ENCODE measurements at regions not wholly inside any gene's neighbourhood (a gene's known extent, or its start where the extent isn't known, plus 50 kb on each side); places are given as distances from the start of the nearest gene placed in this dataset.

DNA sequence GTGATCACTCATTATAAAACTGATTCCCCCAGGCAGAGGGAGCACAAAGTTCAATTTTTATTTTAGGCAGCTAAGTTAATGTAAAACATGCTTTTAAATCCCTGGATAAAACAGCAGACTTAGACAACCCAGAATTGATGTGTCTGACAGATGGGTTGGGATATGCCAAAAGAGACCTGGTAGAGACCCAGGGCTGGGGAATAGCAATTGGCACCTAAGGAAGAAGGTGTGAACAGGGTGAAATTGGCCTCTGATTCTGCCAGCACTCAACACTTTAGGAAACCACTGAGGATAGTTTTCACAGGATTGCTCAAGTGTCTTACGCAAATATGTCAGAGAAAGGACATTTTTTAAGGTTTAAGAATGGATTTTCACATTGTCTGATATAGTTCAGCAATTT lies 938.2 kb upstream of the CDH8 start:
- no peaks in the 10 kb centered on the region for H3K27me3 Mint-ChIP-seq
- H3K9me3 Mint-ChIP-seq: peaks cover 2 to 21% (median 3%) of the 10 kb centered on the region in 3 donors
- H3K36me3 Mint-ChIP-seq: no peaks in the 10 kb centered on the region
- no peak overlapping the region for H3K4me3 Mint-ChIP-seq
- no peaks in the 10 kb centered on the region for H3K4me1 Mint-ChIP-seq
- H3K27ac Mint-ChIP-seq: no peak overlapping the region

DNA sequence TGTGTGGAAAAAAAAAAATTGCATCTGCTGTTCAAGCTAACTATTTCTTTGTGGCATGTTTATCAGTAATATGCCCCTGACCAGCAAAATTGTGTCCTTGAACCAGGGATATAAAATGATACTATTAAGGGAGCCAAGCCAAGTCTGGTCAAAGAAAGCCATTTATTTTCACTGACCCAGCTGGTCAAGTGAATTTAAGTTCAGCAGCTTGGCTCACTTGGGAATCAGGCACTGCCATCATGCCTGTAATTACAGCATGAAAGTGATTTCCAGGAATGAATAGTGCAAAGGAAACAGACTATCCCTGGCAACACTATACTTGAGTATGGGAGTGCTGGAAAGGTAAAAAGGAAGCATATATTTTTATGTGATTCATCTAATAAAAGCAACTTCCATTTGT lies 934.6 kb upstream of the CDH8 start:
- Mint-ChIP-seq H3K27ac (no peak overlapping the region), H3K27me3 (no peaks in the 10 kb centered on the region), H3K4me1 (no peaks in the 10 kb centered on the region), H3K4me3 (no peak overlapping the region), H3K36me3 (no peaks in the 10 kb centered on the region), H3K9me3 (peaks cover 0 to 15% (median 3%) of the 10 kb centered on the region in 3 donors)

DNA sequence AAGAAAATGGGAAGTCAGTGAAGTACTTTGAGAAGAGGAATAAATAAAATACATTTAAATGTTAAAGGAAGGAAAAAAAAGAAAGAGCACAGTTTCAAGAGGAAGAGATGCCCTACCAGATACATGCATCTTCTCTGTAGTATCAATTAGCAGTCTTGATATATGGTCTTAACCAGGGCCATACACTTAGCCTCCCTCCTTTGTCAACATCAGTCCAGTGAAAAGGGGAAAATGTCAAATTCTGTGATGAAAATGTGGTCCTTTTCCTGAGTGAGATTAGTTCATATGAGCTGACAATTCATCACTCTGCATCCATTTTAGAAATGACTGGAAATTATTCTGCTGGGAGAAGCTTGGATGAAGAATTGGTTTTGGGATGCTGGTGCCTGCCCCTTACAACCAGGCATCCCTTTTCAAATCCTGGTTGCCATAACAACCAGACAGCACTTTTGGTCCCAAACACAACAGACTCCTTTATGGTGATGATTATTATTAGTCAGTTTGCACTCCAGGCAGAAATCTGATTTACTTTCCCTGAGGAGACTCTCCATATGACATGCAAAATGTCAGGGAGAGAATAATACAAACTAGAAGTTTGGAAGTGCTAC lies 933.6 kb upstream of the CDH8 start:
- Mint-ChIP-seq H3K4me3 (no peak overlapping the region), H3K27me3 (no peaks in the 10 kb centered on the region), H3K9me3 (peaks cover 0 to 13% (median 2%) of the 10 kb centered on the region in 3 donors), H3K27ac (no peak overlapping the region), H3K36me3 (no peaks in the 10 kb centered on the region), H3K4me1 (no peaks in the 10 kb centered on the region)

DNA sequence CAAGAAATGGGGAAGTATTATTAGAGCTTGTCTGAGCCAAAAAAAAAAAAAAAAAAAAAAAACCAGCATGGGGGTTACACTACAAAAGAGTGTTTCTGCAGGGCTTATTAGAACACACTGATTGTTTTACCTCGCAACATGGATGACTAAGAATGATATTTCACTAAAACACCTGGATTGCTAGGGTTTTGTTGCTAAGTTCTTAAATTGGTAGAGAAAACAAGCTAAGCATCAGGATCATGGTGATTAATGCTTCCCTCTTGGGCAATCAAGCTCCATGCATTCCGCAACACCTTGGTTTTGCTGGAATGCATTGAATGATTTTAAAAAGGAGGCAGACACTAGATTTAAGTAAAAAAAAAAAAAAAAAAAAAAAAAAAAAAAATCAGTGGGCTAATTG lies 931.4 kb upstream of the CDH8 start:
- Mint-ChIP-seq H3K27ac (no peak overlapping the region), H3K4me1 (no peaks in the 10 kb centered on the region), H3K36me3 (no peaks in the 10 kb centered on the region), H3K4me3 (no peak overlapping the region), H3K9me3 (peaks cover 0 to 15% (median 2%) of the 10 kb centered on the region in 3 donors), H3K27me3 (no peaks in the 10 kb centered on the region)

DNA sequence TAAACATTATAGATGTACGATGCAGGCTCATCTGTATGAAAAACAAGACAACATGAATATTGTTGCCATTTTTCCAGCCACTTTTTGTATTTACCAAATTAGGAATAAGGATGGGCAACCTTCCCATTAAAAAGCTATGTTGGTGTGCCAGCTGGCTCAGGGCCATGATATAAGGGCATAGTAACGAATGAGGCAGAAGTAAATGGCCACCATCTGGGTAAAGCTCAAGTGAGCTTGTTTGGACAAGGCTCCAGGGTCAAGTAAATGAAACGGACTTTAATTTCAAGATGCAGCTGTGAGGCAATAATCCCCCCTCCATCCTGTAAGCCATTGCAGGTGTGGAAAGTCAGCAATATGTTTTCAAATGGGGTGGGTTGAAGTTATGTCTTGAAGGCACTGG lies 930.9 kb upstream of the CDH8 start:
- Mint-ChIP-seq H3K9me3 (peaks cover 0 to 12% (median 0%) of the 10 kb centered on the region in 3 donors), H3K36me3 (no peaks in the 10 kb centered on the region), H3K4me3 (peak overlapping the region in 1 of 4 donors; percentile 52), H3K27ac (no peak overlapping the region), H3K27me3 (no peaks in the 10 kb centered on the region), H3K4me1 (no peaks in the 10 kb centered on the region)

DNA sequence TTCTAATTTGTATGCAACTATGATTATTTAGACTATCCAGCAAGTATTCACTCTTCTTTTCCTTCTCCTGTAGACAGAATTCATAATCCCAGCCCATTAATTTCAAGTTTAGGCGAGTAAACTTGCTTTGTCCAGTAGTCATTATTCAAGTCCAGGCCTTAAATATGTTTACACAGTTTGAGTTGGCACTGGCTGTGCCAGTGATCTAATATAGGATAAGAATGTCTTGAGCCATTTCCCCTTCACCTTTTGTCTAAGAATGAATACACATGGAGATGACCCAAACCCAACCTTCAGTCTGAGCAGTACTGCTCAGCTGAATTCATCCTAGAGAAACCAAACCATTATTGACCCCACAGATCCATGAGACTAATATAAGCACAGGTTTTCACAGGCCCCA lies 930.4 kb upstream of the CDH8 start:
- Mint-ChIP-seq H3K4me1 (no peaks in the 10 kb centered on the region), H3K9me3 (peaks cover 0 to 14% (median 0%) of the 10 kb centered on the region in 3 donors), H3K27ac (no peak overlapping the region), H3K27me3 (no peaks in the 10 kb centered on the region), H3K36me3 (no peaks in the 10 kb centered on the region), H3K4me3 (no peak overlapping the region)

DNA sequence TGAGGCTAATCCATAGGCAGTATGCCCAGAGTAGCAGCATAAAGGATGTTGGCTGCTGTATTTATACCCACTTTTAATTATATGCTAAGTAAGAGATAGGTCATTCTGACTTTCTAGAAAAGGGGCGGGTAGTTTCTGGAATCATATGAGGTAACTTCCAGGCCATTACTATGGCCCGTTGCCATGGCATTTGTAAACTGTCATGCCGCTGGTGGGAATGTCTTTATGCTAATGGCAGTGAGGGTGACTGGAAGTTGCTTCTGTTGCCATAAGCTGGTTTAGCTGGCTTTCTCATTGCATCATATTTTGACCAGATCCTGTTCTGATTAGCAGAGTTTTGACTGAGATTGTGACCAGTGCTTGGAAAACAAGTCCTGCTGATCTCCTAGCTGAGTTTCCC lies 929.6 kb upstream of the CDH8 start:
- no peaks in the 10 kb centered on the region for H3K36me3 Mint-ChIP-seq
- H3K9me3 Mint-ChIP-seq: peaks cover 0 to 15% (median 0%) of the 10 kb centered on the region in 3 donors
- H3K27me3 Mint-ChIP-seq: no peaks in the 10 kb centered on the region
- no peaks in the 10 kb centered on the region for H3K4me1 Mint-ChIP-seq
- no peak overlapping the region for H3K4me3 Mint-ChIP-seq
- H3K27ac Mint-ChIP-seq: no peak overlapping the region

DNA sequence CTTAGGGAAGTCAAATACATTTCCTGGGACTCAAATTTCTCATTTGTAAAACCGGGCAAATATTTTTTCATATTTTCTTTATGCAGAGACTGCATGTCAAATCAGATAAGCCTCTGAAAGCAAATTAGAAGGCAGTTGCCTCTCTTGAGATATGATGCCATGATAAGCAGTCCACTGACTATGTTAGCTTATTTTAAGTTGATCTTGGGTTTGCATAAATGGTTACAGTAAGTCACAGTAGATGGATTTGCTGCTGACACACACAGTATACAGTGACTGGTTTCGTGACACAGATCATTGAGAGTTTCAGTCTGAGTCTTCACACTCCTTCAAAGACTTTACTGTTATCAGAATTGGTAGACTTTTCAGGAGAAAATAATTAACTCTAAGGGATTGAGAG lies 927.6 kb upstream of the CDH8 start:
- no peak overlapping the region for H3K27ac Mint-ChIP-seq
- H3K27me3 Mint-ChIP-seq: no peaks in the 10 kb centered on the region
- H3K4me1 Mint-ChIP-seq: no peaks in the 10 kb centered on the region
- no peak overlapping the region for H3K4me3 Mint-ChIP-seq
- no peaks in the 10 kb centered on the region for H3K36me3 Mint-ChIP-seq
- peaks cover 0 to 15% (median 3%) of the 10 kb centered on the region in 3 donors for H3K9me3 Mint-ChIP-seq

DNA sequence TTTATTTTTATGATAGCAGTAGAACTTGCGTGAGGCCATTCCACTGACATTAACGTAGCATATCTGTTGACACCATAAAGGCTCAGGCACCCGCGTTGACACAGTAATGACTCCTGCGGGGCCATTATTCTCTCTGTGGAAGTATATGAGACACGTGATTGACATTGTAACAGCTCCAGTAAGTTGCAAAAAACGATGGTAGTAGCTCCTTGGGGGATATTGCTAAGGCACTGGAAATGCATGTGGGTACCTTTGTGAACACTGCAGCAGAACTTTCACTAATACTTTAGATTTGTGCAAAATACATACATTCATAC lies 918.8 kb upstream of the CDH8 start:
- Mint-ChIP-seq H3K9me3 (peaks cover 6 to 8% (median 8%) of the 10 kb centered on the region in 3 donors), H3K27me3 (no peaks in the 10 kb centered on the region), H3K4me1 (no peaks in the 10 kb centered on the region), H3K4me3 (no peak overlapping the region), H3K27ac (no peak overlapping the region), H3K36me3 (no peaks in the 10 kb centered on the region)

DNA sequence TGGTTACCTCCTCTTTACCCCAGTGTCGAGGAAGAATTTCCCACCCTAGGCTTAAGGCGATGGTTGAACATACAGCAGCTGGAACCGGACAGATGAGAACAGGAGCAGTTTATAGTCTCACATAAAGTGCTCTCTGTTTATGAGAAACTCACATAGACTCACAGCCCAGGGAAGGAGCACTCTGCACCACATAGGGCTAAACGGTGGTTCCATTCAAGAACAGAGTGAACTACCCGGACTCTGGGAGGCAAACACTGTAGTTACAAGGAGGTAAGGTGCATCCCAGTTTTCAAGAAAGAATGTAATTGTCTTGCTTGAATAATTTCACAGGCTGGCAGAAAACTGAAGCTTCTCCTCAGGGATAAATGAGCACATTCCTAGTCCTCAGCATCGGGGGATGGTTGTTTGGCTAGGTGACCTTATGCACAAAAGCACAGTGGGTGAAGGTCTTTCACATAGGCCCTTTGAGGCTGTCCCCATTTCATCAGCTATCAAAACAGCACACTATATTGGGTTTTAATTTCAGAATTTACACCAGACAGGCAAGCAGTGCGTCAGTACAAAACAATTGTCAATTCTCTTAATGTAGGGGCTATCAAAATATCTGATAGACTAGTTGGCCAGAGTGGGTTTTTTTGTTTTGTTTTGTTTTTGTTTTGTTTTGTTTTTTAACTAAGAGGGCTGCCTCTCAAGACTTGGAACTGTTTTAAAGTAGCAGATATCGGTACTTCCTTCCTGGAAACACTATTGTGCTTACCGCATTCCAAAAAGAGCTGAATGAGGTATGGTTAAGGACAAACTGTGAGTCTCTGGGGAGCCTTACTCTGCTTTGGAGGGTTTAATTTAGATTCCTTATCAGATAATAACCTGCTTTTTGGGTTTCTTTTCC lies 918.1 kb upstream of the CDH8 start:
- H3K9me3 Mint-ChIP-seq: peaks cover 3 to 10% (median 8%) of the 10 kb centered on the region in 3 donors
- H3K4me1 Mint-ChIP-seq: no peaks in the 10 kb centered on the region
- H3K27me3 Mint-ChIP-seq: no peaks in the 10 kb centered on the region
- no peak overlapping the region for H3K27ac Mint-ChIP-seq
- H3K4me3 Mint-ChIP-seq: no peak overlapping the region
- H3K36me3 Mint-ChIP-seq: no peaks in the 10 kb centered on the region

DNA sequence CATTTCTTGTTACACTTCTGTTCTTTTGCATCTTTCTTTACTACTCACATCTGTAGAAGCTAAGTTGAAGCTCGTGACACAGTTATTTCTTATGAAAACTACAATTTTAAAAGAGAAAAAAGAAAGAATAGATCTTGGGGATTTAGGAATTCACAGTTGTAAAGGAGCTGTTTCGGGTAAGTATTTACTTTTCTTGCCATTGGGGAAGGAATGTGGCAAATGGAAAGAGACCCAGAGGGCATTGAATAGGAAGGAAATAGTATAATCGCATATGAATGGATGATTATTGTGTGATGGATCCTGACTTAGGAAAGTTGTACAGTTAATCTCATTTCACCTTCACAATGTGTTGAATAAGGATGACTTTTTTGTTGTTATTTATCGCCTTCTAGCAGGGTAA lies 914.1 kb upstream of the CDH8 start:
- Mint-ChIP-seq H3K27me3 (no peaks in the 10 kb centered on the region), H3K36me3 (no peaks in the 10 kb centered on the region), H3K9me3 (peaks cover 6 to 18% (median 6%) of the 10 kb centered on the region in 3 donors), H3K4me3 (no peak overlapping the region), H3K4me1 (peaks cover 0 to 1% (median 0%) of the 10 kb centered on the region in 3 donors), H3K27ac (no peak overlapping the region)

DNA sequence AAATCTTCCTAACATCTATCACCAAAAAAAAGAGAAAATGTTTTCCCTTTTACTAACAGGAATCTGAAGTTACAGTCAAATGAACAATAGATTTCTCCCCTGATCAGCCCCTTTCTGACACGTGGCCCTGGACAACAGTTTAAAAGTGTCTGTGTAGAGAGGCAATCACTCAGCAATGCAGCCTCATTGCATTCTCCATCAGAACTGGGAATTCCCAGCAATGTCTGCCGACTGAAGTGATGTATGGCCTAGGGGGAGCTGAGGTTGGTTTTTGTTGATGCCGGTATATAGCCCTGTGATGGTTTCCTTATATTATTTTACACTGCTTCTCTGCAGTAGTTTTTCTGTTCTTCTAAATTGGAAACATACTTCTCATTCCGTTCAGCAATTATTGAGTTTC lies 904.3 kb upstream of the CDH8 start:
- no peaks in the 10 kb centered on the region for H3K27me3 Mint-ChIP-seq
- no peak overlapping the region for H3K4me3 Mint-ChIP-seq
- H3K27ac Mint-ChIP-seq: no peak overlapping the region
- no peaks in the 10 kb centered on the region for H3K36me3 Mint-ChIP-seq
- H3K4me1 Mint-ChIP-seq: no peaks in the 10 kb centered on the region
- peaks cover 3 to 27% (median 6%) of the 10 kb centered on the region in 3 donors for H3K9me3 Mint-ChIP-seq

DNA sequence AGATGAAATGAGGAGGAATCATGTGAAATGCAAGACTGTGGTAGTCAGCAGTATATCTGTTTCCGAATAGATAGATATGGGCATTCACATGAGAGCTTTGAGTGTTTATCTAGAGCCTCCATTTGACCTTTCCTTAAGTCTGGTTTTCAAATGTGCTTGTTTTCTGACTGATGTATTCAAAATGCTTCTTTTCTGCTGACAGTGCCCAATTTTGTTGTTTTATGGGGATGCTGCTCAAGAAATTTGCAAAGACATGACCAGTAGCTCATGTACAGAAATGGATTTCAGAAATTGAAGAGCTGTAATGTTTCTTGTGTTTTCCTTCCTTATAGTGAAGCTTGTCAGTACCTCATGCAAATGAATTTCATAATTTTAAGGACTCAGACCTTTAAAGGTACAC lies 903.4 kb upstream of the CDH8 start:
- no peaks in the 10 kb centered on the region for H3K4me1 Mint-ChIP-seq
- no peak overlapping the region for H3K4me3 Mint-ChIP-seq
- no peak overlapping the region for H3K27ac Mint-ChIP-seq

DNA sequence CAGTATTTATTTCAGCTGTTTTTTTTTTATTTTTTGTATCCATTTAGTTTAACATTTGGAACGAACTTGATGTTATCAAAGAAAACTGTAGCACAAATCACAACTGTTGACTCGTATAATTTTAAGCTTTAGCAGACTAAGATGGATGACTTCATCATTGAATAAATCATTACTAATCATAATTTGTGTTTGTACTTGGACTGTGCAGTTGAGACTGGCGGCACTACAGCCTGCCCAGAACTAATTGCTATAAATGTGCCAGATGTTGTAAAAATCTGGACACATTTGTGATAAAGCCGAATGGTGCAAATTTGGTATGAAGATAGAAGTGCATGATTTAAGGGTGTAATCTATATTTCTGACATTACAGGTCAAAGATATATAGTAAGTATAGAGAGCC lies 897.7 kb upstream of the CDH8 start:
- H3K9me3 Mint-ChIP-seq: peaks cover 4 to 23% (median 8%) of the 10 kb centered on the region in 3 donors
- no peaks in the 10 kb centered on the region for H3K4me1 Mint-ChIP-seq
- no peaks in the 10 kb centered on the region for H3K36me3 Mint-ChIP-seq
- no peak overlapping the region for H3K4me3 Mint-ChIP-seq
- H3K27ac Mint-ChIP-seq: no peak overlapping the region
- H3K27me3 Mint-ChIP-seq: no peaks in the 10 kb centered on the region

More for the DNA sequence above, 903.4 kb upstream of the CDH8 start:
- Mint-ChIP-seq H3K27me3 (no peaks in the 10 kb centered on the region), H3K36me3 (no peaks in the 10 kb centered on the region), H3K9me3 (peaks cover 3 to 22% (median 6%) of the 10 kb centered on the region in 3 donors)

DNA sequence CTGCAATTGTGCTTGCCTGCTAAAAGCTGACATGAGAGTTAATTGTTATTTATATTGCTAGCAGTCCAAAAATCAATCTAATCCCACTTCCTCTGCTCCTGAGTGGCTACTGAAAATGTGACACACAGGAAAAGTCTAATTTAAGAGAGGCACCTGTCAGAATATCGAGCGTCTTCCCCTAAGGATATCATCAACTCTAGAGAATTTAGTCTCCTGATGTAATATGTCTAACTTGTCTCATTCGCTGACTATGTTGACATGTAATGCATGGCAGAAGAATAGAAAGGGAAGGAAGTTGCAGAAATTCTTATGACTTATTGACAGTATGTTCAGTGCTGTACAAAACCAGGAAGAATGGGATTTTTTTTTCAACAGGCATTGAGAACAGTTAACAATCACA lies 893.4 kb upstream of the CDH8 start:
- no peak overlapping the region for H3K27ac Mint-ChIP-seq
- H3K36me3 Mint-ChIP-seq: no peaks in the 10 kb centered on the region
- H3K4me3 Mint-ChIP-seq: no peak overlapping the region
- H3K4me1 Mint-ChIP-seq: no peaks in the 10 kb centered on the region
- peaks cover 3 to 22% (median 8%) of the 10 kb centered on the region in 3 donors for H3K9me3 Mint-ChIP-seq
- no peaks in the 10 kb centered on the region for H3K27me3 Mint-ChIP-seq

DNA sequence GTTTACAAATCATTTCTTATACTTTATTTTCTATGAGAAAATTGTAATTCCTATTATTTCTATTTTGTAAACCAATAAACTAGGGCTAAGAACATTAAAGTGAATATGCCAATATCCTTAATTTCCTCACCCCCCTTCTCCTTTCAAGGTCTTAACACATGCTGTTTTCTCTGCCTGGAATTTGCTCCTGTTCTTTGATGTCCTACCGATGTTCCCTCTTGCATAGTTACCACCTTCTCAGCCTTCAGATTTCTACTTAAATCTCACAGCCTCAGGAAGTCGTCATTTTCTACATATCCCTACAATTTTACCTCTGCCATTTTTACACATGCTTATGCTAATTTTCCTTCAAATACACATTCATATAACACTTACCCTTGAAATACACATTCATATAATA lies 890.9 kb upstream of the CDH8 start:
- H3K4me1 Mint-ChIP-seq: no peaks in the 10 kb centered on the region
- no peak overlapping the region for H3K27ac Mint-ChIP-seq
- H3K4me3 Mint-ChIP-seq: no peak overlapping the region
- no peaks in the 10 kb centered on the region for H3K27me3 Mint-ChIP-seq
- peaks cover 6 to 26% (median 6%) of the 10 kb centered on the region in 3 donors for H3K9me3 Mint-ChIP-seq
- peaks cover 3% of the 10 kb centered on the region for H3K36me3 Mint-ChIP-seq
